ENCODE measurements at regions not wholly inside any gene's neighbourhood (a gene's known extent, or its start where the extent isn't known, plus 50 kb on each side); places are given as distances from the start of the nearest gene placed in this dataset.

DNA sequence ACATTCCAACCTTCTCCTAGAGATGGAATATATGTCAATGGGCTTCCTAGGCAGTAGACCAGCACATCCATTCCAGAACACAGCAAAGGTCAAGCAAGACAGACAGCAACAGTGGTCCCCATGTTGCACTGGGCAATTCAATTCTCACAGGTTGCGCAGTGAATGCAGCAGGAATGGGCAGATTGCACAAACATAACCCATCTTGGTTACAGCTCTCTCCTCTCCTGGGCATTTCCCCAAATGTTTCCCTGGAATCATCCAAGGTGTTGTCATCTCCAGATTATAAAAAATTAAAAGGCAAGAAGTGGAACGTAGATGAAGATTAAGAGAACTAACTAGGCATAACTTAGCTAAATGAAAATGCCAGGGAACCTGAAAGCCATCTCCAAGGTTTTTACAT, 265.8 kb upstream of the SLC14A2 start:
- TF ChIP-seq EZH2 (IDR thresholded peaks at IDR 0.05; ENCODE audit: low read depth, unreplicated experiment) (no peak), ETS1 (IDR thresholded peaks at IDR 0.05) (no peak), POLR2AphosphoS5 (IDR thresholded peaks at IDR 0.05; ENCODE audit: low read depth) (no peak), CREB1 (CRISPR knock-in tag; IDR thresholded peaks at IDR 0.05; ENCODE audit: low read depth) (no peak), CTCF (conservative IDR thresholded peaks at IDR 0.05; ENCODE audit: low read depth in 2 of 2) (no peak), EZH2phosphoT487 (IDR thresholded peaks at IDR 0.05; ENCODE audit: unreplicated experiment) (no peak), ZNF114 (CRISPR knock-in tag; IDR thresholded peaks at IDR 0.05) (no peak), ZNF331 (CRISPR knock-in tag; IDR thresholded peaks at IDR 0.05; ENCODE audit: low read depth) (no peak)
- TF ChIP-seq, protein P1, sequence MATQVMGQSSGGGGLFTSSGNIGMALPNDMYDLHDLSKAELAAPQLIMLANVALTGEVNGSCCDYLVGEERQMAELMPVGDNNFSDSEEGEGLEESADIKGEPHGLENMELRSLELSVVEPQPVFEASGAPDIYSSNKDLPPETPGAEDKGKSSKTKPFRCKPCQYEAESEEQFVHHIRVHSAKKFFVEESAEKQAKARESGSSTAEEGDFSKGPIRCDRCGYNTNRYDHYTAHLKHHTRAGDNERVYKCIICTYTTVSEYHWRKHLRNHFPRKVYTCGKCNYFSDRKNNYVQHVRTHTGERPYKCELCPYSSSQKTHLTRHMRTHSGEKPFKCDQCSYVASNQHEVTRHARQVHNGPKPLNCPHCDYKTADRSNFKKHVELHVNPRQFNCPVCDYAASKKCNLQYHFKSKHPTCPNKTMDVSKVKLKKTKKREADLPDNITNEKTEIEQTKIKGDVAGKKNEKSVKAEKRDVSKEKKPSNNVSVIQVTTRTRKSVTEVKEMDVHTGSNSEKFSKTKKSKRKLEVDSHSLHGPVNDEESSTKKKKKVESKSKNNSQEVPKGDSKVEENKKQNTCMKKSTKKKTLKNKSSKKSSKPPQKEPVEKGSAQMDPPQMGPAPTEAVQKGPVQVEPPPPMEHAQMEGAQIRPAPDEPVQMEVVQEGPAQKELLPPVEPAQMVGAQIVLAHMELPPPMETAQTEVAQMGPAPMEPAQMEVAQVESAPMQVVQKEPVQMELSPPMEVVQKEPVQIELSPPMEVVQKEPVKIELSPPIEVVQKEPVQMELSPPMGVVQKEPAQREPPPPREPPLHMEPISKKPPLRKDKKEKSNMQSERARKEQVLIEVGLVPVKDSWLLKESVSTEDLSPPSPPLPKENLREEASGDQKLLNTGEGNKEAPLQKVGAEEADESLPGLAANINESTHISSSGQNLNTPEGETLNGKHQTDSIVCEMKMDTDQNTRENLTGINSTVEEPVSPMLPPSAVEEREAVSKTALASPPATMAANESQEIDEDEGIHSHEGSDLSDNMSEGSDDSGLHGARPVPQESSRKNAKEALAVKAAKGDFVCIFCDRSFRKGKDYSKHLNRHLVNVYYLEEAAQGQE (IDR thresholded peaks at IDR 0.05; ENCODE audit: unreplicated experiment) = no peak
